ENCODE measurements at regions not wholly inside any gene's neighbourhood (a gene's known extent, or its start where the extent isn't known, plus 50 kb on each side); places are given as distances from the start of the nearest gene placed in this dataset.
A peak's percentile ranks its signal among the peaks of the same experiment; 100 is the strongest.

DNA sequence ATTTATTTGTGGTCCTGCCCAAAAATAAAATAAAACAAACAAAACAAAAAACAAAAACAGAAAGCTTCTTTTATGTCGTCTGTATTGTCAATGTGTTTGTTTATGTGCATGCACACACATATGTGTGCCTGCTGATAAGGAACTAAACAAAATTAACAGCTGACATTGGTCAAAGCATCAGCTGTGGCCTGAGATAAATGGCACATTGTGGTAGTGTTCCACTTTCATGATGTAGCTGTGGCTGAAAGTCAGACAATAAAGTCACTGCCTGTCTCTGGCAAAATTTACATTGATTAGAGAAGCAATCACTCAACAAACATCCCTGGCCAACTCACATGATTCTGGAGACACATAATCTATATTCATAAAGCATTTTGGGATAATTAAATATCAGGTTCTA, 203.4 kb upstream of the PIK3C3 start:
- Histone ChIP-seq H3K9ac (no peak overlapping the region), H3K4me1 (ENCODE audit: low read depth, poor library complexity, severe bottlenecking) (no peaks in the 10 kb centered on the region), H3K36me3 (ENCODE audit: insufficient read depth) (no peaks in the 10 kb centered on the region), H3K79me2 (ENCODE audit: insufficient read depth, low read depth) (no peaks in the 10 kb centered on the region), H3K27me3 (ENCODE audit: insufficient read depth, low read depth) (no peaks in the 10 kb centered on the region), H3K4me3 (IDR thresholded peaks at IDR 0.05; ENCODE audit: insufficient read depth, low read depth, low read length) (no peak overlapping the region), H4K20me1 (ENCODE audit: insufficient read depth) (no peaks in the 10 kb centered on the region), H3K27ac (no peak overlapping the region), H2AFZ (ENCODE audit: low read depth) (no peak overlapping the region), H3K4me2 (no peak overlapping the region)
- no peak for TF ChIP-seq CTCF (conservative IDR thresholded peaks at IDR 0.05; ENCODE audit: low read depth, low read length)

- H3K27ac ChIP-seq: no peak overlapping the region
- H4K20me1 ChIP-seq (ENCODE audit: insufficient read depth): no peaks in the 10 kb centered on the region
- TF ChIP-seq CTCF (conservative IDR thresholded peaks at IDR 0.05; ENCODE audit: low read depth, low read length): no peak
Measured at GRCh38 chr18:41751161-41751560, 203.9 kb upstream of the PIK3C3 start.

GRCh38 chr18:41747723-41748242, 207.3 kb upstream of the PIK3C3 start:
- H3K79me2 ChIP-seq (ENCODE audit: insufficient read depth, low read depth): no peaks in the 10 kb centered on the region
- no peak overlapping the region for H3K4me3 ChIP-seq (IDR thresholded peaks at IDR 0.05; ENCODE audit: insufficient read depth, low read depth, low read length)
- H2AFZ ChIP-seq (ENCODE audit: low read depth): no peak overlapping the region
- H3K4me2 ChIP-seq: no peak overlapping the region
- no peak overlapping the region for H3K27ac ChIP-seq
- no peak for TF ChIP-seq CTCF (conservative IDR thresholded peaks at IDR 0.05; ENCODE audit: low read depth, low read length)
- no peaks in the 10 kb centered on the region for H3K36me3 ChIP-seq (ENCODE audit: insufficient read depth)
- no peaks in the 10 kb centered on the region for H3K27me3 ChIP-seq (ENCODE audit: insufficient read depth, low read depth)
- H3K9ac ChIP-seq: no peak overlapping the region
- H4K20me1 ChIP-seq (ENCODE audit: insufficient read depth): no peaks in the 10 kb centered on the region
- no peaks in the 10 kb centered on the region for H3K4me1 ChIP-seq (ENCODE audit: low read depth, poor library complexity, severe bottlenecking)

More at GRCh38 chr18:41751161-41751560, 203.9 kb upstream of the PIK3C3 start:
- no peak overlapping the region for H3K4me2 ChIP-seq
- H3K36me3 ChIP-seq (ENCODE audit: insufficient read depth): no peaks in the 10 kb centered on the region
- H3K27me3 ChIP-seq (ENCODE audit: insufficient read depth, low read depth): no peaks in the 10 kb centered on the region
- H3K4me3 ChIP-seq (IDR thresholded peaks at IDR 0.05; ENCODE audit: insufficient read depth, low read depth, low read length): no peak overlapping the region
- H3K4me1 ChIP-seq (ENCODE audit: low read depth, poor library complexity, severe bottlenecking): no peaks in the 10 kb centered on the region
- no peak overlapping the region for H2AFZ ChIP-seq (ENCODE audit: low read depth)
- H3K79me2 ChIP-seq (ENCODE audit: insufficient read depth, low read depth): no peaks in the 10 kb centered on the region
- H3K9ac ChIP-seq: no peak overlapping the region

DNA sequence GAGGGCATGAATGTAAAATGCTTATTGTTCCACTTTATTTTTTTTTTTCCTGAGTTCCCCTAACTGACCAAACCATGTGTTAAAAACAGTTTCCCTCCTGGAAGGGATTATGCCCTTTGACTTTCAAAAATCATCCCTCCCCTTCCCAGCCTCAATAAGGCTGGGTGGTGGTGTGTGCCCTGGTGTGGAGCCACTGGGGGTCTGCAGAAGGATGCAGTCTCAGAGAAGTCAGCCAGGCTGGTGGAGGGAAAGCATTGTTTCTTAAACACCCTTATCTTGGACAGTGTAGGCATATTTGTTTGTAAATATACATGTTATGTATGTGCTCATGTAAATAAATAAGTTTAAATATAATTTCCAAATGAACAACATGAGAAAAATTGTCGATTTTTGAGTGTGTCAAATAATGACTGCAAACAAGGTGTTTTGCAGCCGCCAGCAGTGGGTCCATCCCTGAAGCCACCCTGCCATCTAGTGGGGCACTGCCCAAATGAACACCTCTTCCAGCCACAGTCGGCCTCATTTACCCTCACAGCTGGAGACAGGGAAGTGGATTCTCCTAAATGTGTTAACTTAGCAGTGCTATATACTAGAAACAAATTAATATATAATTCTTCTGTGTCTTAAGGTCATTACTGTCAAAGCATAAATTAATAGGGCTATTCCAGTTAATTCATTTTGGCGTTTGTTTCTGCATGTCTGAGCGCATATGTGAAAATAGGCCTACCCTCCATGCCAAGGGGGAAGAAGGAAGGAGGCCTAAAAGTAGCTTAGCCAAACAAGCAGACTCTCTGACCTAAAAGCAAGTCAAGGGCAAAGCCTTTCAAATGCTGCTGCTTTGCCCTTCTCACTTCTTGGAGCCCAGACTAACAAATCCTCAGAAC, 209.6 kb upstream of the PIK3C3 start:
- H3K27ac ChIP-seq: no peak overlapping the region
- H3K4me3 ChIP-seq (IDR thresholded peaks at IDR 0.05; ENCODE audit: insufficient read depth, low read depth, low read length): no peak overlapping the region
- no peaks in the 10 kb centered on the region for H4K20me1 ChIP-seq (ENCODE audit: insufficient read depth)

More for the DNA sequence above, 209.6 kb upstream of the PIK3C3 start:
- Histone ChIP-seq H3K4me2 (no peak overlapping the region), H2AFZ (ENCODE audit: low read depth) (no peak overlapping the region), H3K4me1 (ENCODE audit: low read depth, poor library complexity, severe bottlenecking) (no peaks in the 10 kb centered on the region), H3K9ac (no peak overlapping the region), H3K27me3 (ENCODE audit: insufficient read depth, low read depth) (no peaks in the 10 kb centered on the region), H3K79me2 (ENCODE audit: insufficient read depth, low read depth) (no peaks in the 10 kb centered on the region), H3K36me3 (ENCODE audit: insufficient read depth) (no peaks in the 10 kb centered on the region)
- TF ChIP-seq CTCF (conservative IDR thresholded peaks at IDR 0.05; ENCODE audit: low read depth, low read length): peak; percentile 77
